ENCODE measurements at regions not wholly inside any gene's neighbourhood (a gene's known extent, or its start where the extent isn't known, plus 50 kb on each side); places are given as distances from the start of the nearest gene placed in this dataset.

- DNase-seq (ENCODE audit: low spot score), result no peak
- no peak for FAIRE-seq
Observed at GRCh38 chr4:19358015-19358414, 893.7 kb upstream of the SLIT2 start.

- DNase-seq (ENCODE audit: low spot score), result no peak
- FAIRE-seq, result no peak
Observed at GRCh38 chr4:19349416-19349815, 902.3 kb upstream of the SLIT2 start.

- DNase-seq (ENCODE audit: low spot score) (no peak), FAIRE-seq (no peak)
Observed at GRCh38 chr4:19348746-19349145, 903.0 kb upstream of the SLIT2 start.

- DNase-seq (ENCODE audit: low spot score) (no peak), FAIRE-seq (no peak)
Observed at GRCh38 chr4:19346636-19347035, 905.1 kb upstream of the SLIT2 start.

GRCh38 chr4:19329631-19330030 is 922.1 kb upstream of the SLIT2 start:
- FAIRE-seq (no peak), DNase-seq (ENCODE audit: low spot score) (no peak)

- DNase-seq (ENCODE audit: low spot score) (no peak), FAIRE-seq (no peak)
Observed at GRCh38 chr4:19329077-19329476, 922.6 kb upstream of the SLIT2 start.

GRCh38 chr4:19327364-19327763 is 924.3 kb upstream of the SLIT2 start:
- DNase-seq (ENCODE audit: low spot score) (no peak), FAIRE-seq (no peak)

- FAIRE-seq, result no peak
- no peak for DNase-seq (ENCODE audit: low spot score)
Observed at GRCh38 chr4:19324184-19324583, 927.5 kb upstream of the SLIT2 start.

- no peak for FAIRE-seq
- DNase-seq (ENCODE audit: low spot score), result no peak
Observed at GRCh38 chr4:19319607-19320006, 932.1 kb upstream of the SLIT2 start.

- FAIRE-seq (no peak), DNase-seq (ENCODE audit: low spot score) (no peak)
Observed at GRCh38 chr4:19317377-19317776, 934.3 kb upstream of the SLIT2 start.

GRCh38 chr4:19314116-19314515 is 937.6 kb upstream of the SLIT2 start:
- DNase-seq (ENCODE audit: low spot score), result no peak
- no peak for FAIRE-seq

- FAIRE-seq (no peak), DNase-seq (ENCODE audit: low spot score) (peak; percentile 18)
Observed at GRCh38 chr4:19309378-19309777, 942.3 kb upstream of the SLIT2 start.

- no peak for DNase-seq (ENCODE audit: low spot score)
- FAIRE-seq, result no peak
Observed at GRCh38 chr4:19304028-19304427, 947.7 kb upstream of the SLIT2 start.

GRCh38 chr4:19301527-19301926 is 950.2 kb upstream of the SLIT2 start:
- no peak for DNase-seq (ENCODE audit: low spot score)
- no peak for FAIRE-seq

GRCh38 chr4:19300213-19300612 is 951.5 kb upstream of the SLIT2 start:
- DNase-seq (ENCODE audit: low spot score), result no peak
- no peak for FAIRE-seq

- no peak for FAIRE-seq
- DNase-seq (ENCODE audit: low spot score), result no peak
Observed at GRCh38 chr4:19298998-19299397, 952.7 kb upstream of the SLIT2 start.

- DNase-seq (ENCODE audit: low spot score) (no peak), FAIRE-seq (no peak)
Observed at GRCh38 chr4:19293781-19294180, 957.9 kb upstream of the SLIT2 start.

- FAIRE-seq, result no peak
Observed at GRCh38 chr4:19293080-19293479, 958.6 kb upstream of the SLIT2 start.

GRCh38 chr4:19286924-19287323 is 964.8 kb upstream of the SLIT2 start:
- FAIRE-seq (no peak), DNase-seq (ENCODE audit: low spot score) (no peak)

More at GRCh38 chr4:19293080-19293479, 958.6 kb upstream of the SLIT2 start:
- DNase-seq (ENCODE audit: low spot score), result no peak

- DNase-seq (ENCODE audit: low spot score) (no peak), FAIRE-seq (no peak)
Observed at GRCh38 chr4:19285146-19285545, 966.6 kb upstream of the SLIT2 start.

- no peak for FAIRE-seq
- DNase-seq (ENCODE audit: low spot score), result no peak
Observed at GRCh38 chr4:19278665-19279064, 973.0 kb upstream of the SLIT2 start.

GRCh38 chr4:19266566-19266965 is 985.1 kb upstream of the SLIT2 start:
- no peak for DNase-seq (ENCODE audit: low spot score)
- FAIRE-seq, result no peak

GRCh38 chr4:19262467-19262866 is 989.2 kb upstream of the SLIT2 start:
- FAIRE-seq, result no peak
- no peak for DNase-seq (ENCODE audit: low spot score)

GRCh38 chr4:19260346-19260745 is 991.4 kb upstream of the SLIT2 start:
- DNase-seq (ENCODE audit: low spot score) (no peak), FAIRE-seq (no peak)

Data from RCC 7860 (cell line).